ENCODE measurements at regions not wholly inside any gene's neighbourhood (a gene's known extent, or its start where the extent isn't known, plus 50 kb on each side); places are given as distances from the start of the nearest gene placed in this dataset.

GRCh38 chr15:60057554-60057953 is 53.4 kb downstream of the FOXB1 start:
- DNase-seq (ENCODE audit: extremely low read depth, low read depth): no peak
- TF ChIP-seq CTCF (IDR thresholded peaks at IDR 0.05; ENCODE audit: low read depth, low read length): no peak

- no peak for DNase-seq (ENCODE audit: extremely low read depth, low read depth)
- TF ChIP-seq CTCF (IDR thresholded peaks at IDR 0.05; ENCODE audit: low read depth, low read length): no peak
These were observed 55.1 kb downstream of the FOXB1 start for GRCh38 chr15:60059186-60059585.

- no peak for DNase-seq (ENCODE audit: extremely low read depth, low read depth)
- no peak for TF ChIP-seq CTCF (IDR thresholded peaks at IDR 0.05; ENCODE audit: low read depth, low read length)
These were observed 57.6 kb downstream of the FOXB1 start for GRCh38 chr15:60061758-60062157.

GRCh38 chr15:60062826-60063225 is 58.7 kb downstream of the FOXB1 start:
- no peak for TF ChIP-seq CTCF (IDR thresholded peaks at IDR 0.05; ENCODE audit: low read depth, low read length)

GRCh38 chr15:60065951-60066350 is 61.8 kb downstream of the FOXB1 start:
- no peak for DNase-seq (ENCODE audit: extremely low read depth, low read depth)
- TF ChIP-seq CTCF (IDR thresholded peaks at IDR 0.05; ENCODE audit: low read depth, low read length): no peak

More at GRCh38 chr15:60062826-60063225, 58.7 kb downstream of the FOXB1 start:
- no peak for DNase-seq (ENCODE audit: extremely low read depth, low read depth)

- DNase-seq (ENCODE audit: extremely low read depth, low read depth): no peak
- no peak for TF ChIP-seq CTCF (IDR thresholded peaks at IDR 0.05; ENCODE audit: low read depth, low read length)
These were observed 66.9 kb downstream of the FOXB1 start for GRCh38 chr15:60070838-60071493.

- no peak for DNase-seq (ENCODE audit: extremely low read depth, low read depth)
- no peak for TF ChIP-seq CTCF (IDR thresholded peaks at IDR 0.05; ENCODE audit: low read depth, low read length)
These were observed 68.8 kb downstream of the FOXB1 start for GRCh38 chr15:60072826-60073465.
